IPS DF 6.9 (cell line): ENCODE measurements at regions not wholly inside any gene's neighbourhood (a gene's known extent, or its start where the extent isn't known, plus 50 kb on each side); places are given as distances from the start of the nearest gene placed in this dataset.

ENCODE experiments used
- DNase-seq: peaks from one replicate; pipeline ENCODE4 v3.0.0-alpha.2; 2013; ENCODE audit warnings: low read depth, low spot score
- H3K27ac ChIP-seq: one replicate; pipeline ENCODE4 v1.5.1; 2013; ENCODE audit warnings: low read length, control low read depth
- H3K27me3 ChIP-seq: 2 replicates; pipeline ENCODE4 v1.6.1; 2013; ENCODE audit warnings: mild to moderate bottlenecking, low read length; ENCODE audit not compliant: control insufficient read depth, insufficient read depth
- H3K36me3 ChIP-seq: 2 replicates; pipeline ENCODE4 v1.6.1; 2013; ENCODE audit warnings: low read length; ENCODE audit not compliant: control insufficient read depth, insufficient read depth
- H3K4me1 ChIP-seq: 2 replicates; pipeline ENCODE4 v1.6.1; 2013; ENCODE audit warnings: low read length; ENCODE audit not compliant: control insufficient read depth, insufficient read depth
- H3K4me3 ChIP-seq: 2 replicates; pipeline ENCODE4 v1.5.1; 2013; ENCODE audit warnings: mild to moderate bottlenecking, low read length
- H3K9me3 ChIP-seq: 2 replicates; pipeline ENCODE4 v1.6.1; 2013; ENCODE audit warnings: low read length, inconsistent platforms; ENCODE audit not compliant: control insufficient read depth, insufficient read depth
- WGBS: extraction: QIAGEN DNeasy Blood & Tissue Kit; methylation state at CpG from one replicate; pipeline ENCODE4 v1.1.7; 2013; ENCODE audit warnings: mixed read lengths, missing lambda C conversion rate; ENCODE audit not compliant: insufficient read length, insufficient coverage; 5-methylcytosine and 5-hydroxymethylcytosine counted together

GRCh38 chr2:129205176-129205575 is 774.3 kb upstream of the RAB6C start:
- Histone ChIP-seq H3K27me3 (no peaks in the 10 kb centered on the region), H3K36me3 (no peaks in the 10 kb centered on the region), H3K27ac (no peak overlapping the region), H3K4me1 (no peaks in the 10 kb centered on the region), H3K4me3 (no peak overlapping the region), H3K9me3 (no peaks in the 10 kb centered on the region)
- no peak for DNase-seq
- no CpG with 5 or more reads among the region's 1 CpG for WGBS

GRCh38 chr2:129205766-129206165 is 773.7 kb upstream of the RAB6C start:
- Histone ChIP-seq H3K36me3 (no peaks in the 10 kb centered on the region), H3K4me1 (no peaks in the 10 kb centered on the region), H3K27ac (no peak overlapping the region), H3K4me3 (no peak overlapping the region), H3K27me3 (no peaks in the 10 kb centered on the region), H3K9me3 (no peaks in the 10 kb centered on the region)
- WGBS = no CpG with 5 or more reads among the region's 5 CpGs
- no peak for DNase-seq

- no peaks in the 10 kb centered on the region for H3K36me3 ChIP-seq
- H3K4me1 ChIP-seq = no peaks in the 10 kb centered on the region
- H3K9me3 ChIP-seq = no peaks in the 10 kb centered on the region
- no peaks in the 10 kb centered on the region for H3K27me3 ChIP-seq
- DNase-seq = no peak
- H3K27ac ChIP-seq = no peak overlapping the region
- WGBS = no CpG with 5 or more reads among the region's 5 CpGs
- no peak overlapping the region for H3K4me3 ChIP-seq
Observed at GRCh38 chr2:129212299-129212958, 767.0 kb upstream of the RAB6C start.

- DNase-seq = no peak
- no peaks in the 10 kb centered on the region for H3K27me3 ChIP-seq
- no peaks in the 10 kb centered on the region for H3K4me1 ChIP-seq
- H3K4me3 ChIP-seq = no peak overlapping the region
- WGBS = no CpG with 5 or more reads among the region's 10 CpGs
- no peaks in the 10 kb centered on the region for H3K36me3 ChIP-seq
- no peaks in the 10 kb centered on the region for H3K9me3 ChIP-seq
- no peak overlapping the region for H3K27ac ChIP-seq
Observed at GRCh38 chr2:129224022-129224421, 755.4 kb upstream of the RAB6C start.

- no peaks in the 10 kb centered on the region for H3K27me3 ChIP-seq
- H3K4me3 ChIP-seq = no peak overlapping the region
- H3K27ac ChIP-seq = no peak overlapping the region
- DNase-seq = no peak
- H3K36me3 ChIP-seq = no peaks in the 10 kb centered on the region
- no peaks in the 10 kb centered on the region for H3K9me3 ChIP-seq
- H3K4me1 ChIP-seq = no peaks in the 10 kb centered on the region
- no CpG with 5 or more reads among the region's 3 CpGs for WGBS
Observed at GRCh38 chr2:129224486-129224885, 755.0 kb upstream of the RAB6C start.

GRCh38 chr2:129229196-129229595 is 750.3 kb upstream of the RAB6C start:
- no CpG with 5 or more reads among the region's 3 CpGs for WGBS
- Histone ChIP-seq H3K4me3 (no peak overlapping the region), H3K9me3 (no peaks in the 10 kb centered on the region), H3K27ac (no peak overlapping the region), H3K4me1 (no peaks in the 10 kb centered on the region), H3K27me3 (no peaks in the 10 kb centered on the region), H3K36me3 (no peaks in the 10 kb centered on the region)
- DNase-seq = no peak

- no peaks in the 10 kb centered on the region for H3K4me1 ChIP-seq
- no peak overlapping the region for H3K4me3 ChIP-seq
- no peaks in the 10 kb centered on the region for H3K27me3 ChIP-seq
- H3K36me3 ChIP-seq = no peaks in the 10 kb centered on the region
- no peak overlapping the region for H3K27ac ChIP-seq
- no peaks in the 10 kb centered on the region for H3K9me3 ChIP-seq
- no CpG with 5 or more reads among the region's 7 CpGs for WGBS
- no peak for DNase-seq
Observed at GRCh38 chr2:129229830-129230441, 749.5 kb upstream of the RAB6C start.

GRCh38 chr2:129231924-129232323 is 747.5 kb upstream of the RAB6C start:
- H3K9me3 ChIP-seq = no peaks in the 10 kb centered on the region
- H3K4me1 ChIP-seq = no peaks in the 10 kb centered on the region
- no peak overlapping the region for H3K27ac ChIP-seq
- WGBS = no CpG with 5 or more reads among the region's 7 CpGs
- DNase-seq = no peak
- H3K4me3 ChIP-seq = no peak overlapping the region
- H3K36me3 ChIP-seq = no peaks in the 10 kb centered on the region
- no peaks in the 10 kb centered on the region for H3K27me3 ChIP-seq

GRCh38 chr2:129233166-129233565 is 746.3 kb upstream of the RAB6C start:
- H3K4me3 ChIP-seq = no peak overlapping the region
- no peak for DNase-seq
- no peaks in the 10 kb centered on the region for H3K4me1 ChIP-seq
- H3K36me3 ChIP-seq = no peaks in the 10 kb centered on the region
- H3K27ac ChIP-seq = no peak overlapping the region
- H3K9me3 ChIP-seq = no peaks in the 10 kb centered on the region
- WGBS = no CpG with 5 or more reads among the region's 9 CpGs
- no peaks in the 10 kb centered on the region for H3K27me3 ChIP-seq

GRCh38 chr2:129233751-129234406 is 745.6 kb upstream of the RAB6C start:
- H3K9me3 ChIP-seq = no peaks in the 10 kb centered on the region

GRCh38 chr2:129236601-129237000 is 742.9 kb upstream of the RAB6C start:
- no peaks in the 10 kb centered on the region for H3K9me3 ChIP-seq
- no peaks in the 10 kb centered on the region for H3K27me3 ChIP-seq
- no peak overlapping the region for H3K4me3 ChIP-seq
- no peak for DNase-seq
- H3K4me1 ChIP-seq = no peaks in the 10 kb centered on the region
- H3K36me3 ChIP-seq = no peaks in the 10 kb centered on the region
- no peak overlapping the region for H3K27ac ChIP-seq

More at GRCh38 chr2:129233751-129234406, 745.6 kb upstream of the RAB6C start:
- H3K36me3 ChIP-seq = no peaks in the 10 kb centered on the region
- no peak overlapping the region for H3K4me3 ChIP-seq
- DNase-seq = no peak
- H3K4me1 ChIP-seq = no peaks in the 10 kb centered on the region
- WGBS = no CpG with 5 or more reads among the region's 6 CpGs
- no peaks in the 10 kb centered on the region for H3K27me3 ChIP-seq
- no peak overlapping the region for H3K27ac ChIP-seq
